HL-60 (cell line): ENCODE measurements at regions not wholly inside any gene's neighbourhood (a gene's known extent, or its start where the extent isn't known, plus 50 kb on each side); places are given as distances from the start of the nearest gene placed in this dataset.

Experiments used
- DNase-seq, 2 experiments: peaks; one replicate each; pipeline ENCODE4 v3.0.0-alpha.2; 2010 to 2020; ENCODE audit warnings: low read depth in 1 of 2, low spot score in 1 of 2
- H3K27ac ChIP-seq: fragments of 250-450 bp; sonication (Bioruptor Pico); replicated peaks from 2 replicates; pipeline ENCODE4 v1.5.1; 2020; ENCODE audit warnings: mild to moderate bottlenecking, moderate library complexity
- H3K27me3 ChIP-seq: fragments of 250-450 bp; sonication (Bioruptor Pico); 2 replicates; pipeline ENCODE4 v1.5.1; 2021; ENCODE audit warnings: mild to moderate bottlenecking, moderate library complexity; ENCODE audit not compliant: insufficient read depth, poor library complexity, severe bottlenecking
- H3K4me3 ChIP-seq: replicated peaks from 2 replicates; pipeline ENCODE4 v1.5.1; 2011; ENCODE audit warnings: mild to moderate bottlenecking, control low read depth, low read length; ENCODE audit not compliant: insufficient read depth
- GABPA ChIP-seq: IDR thresholded peaks from 2 replicates; pipeline ENCODE4 v1.6.1; 2012; ENCODE audit warnings: low read depth
- POLR2AphosphoS5 ChIP-seq: IDR thresholded peaks from 2 replicates; pipeline ENCODE4 v1.6.1; 2012; ENCODE audit warnings: low read depth
- SPI1 ChIP-seq: IDR thresholded peaks from 2 replicates; pipeline ENCODE4 v1.6.1; 2012; ENCODE audit warnings: low read depth, mild to moderate bottlenecking, borderline replicate concordance
- TF ChIP-seq, protein P1 (sequence below): IDR thresholded peaks from one replicate; pipeline ENCODE4 v1.5.1; 2011; ENCODE audit warnings: low read length, control low read depth, inconsistent platforms; ENCODE audit not compliant: insufficient read depth
- TF ChIP-seq, protein P2 (sequence below): IDR thresholded peaks from 2 replicates; pipeline ENCODE4 v1.6.1; 2012; ENCODE audit warnings: low read depth; ENCODE audit not compliant: insufficient replicate concordance

GRCh38 chr20:56163806-56164205 lies 84.7 kb upstream of the MC3R start:
- Histone ChIP-seq H3K27ac (no peak overlapping the region), H3K4me3 (no peak overlapping the region), H3K27me3 (no peaks in the 10 kb centered on the region)
- no peak for DNase-seq
- no peak for TF ChIP-seq GABPA
- no peak for TF ChIP-seq POLR2AphosphoS5
- TF ChIP-seq SPI1: no peak
- TF ChIP-seq, protein P1, sequence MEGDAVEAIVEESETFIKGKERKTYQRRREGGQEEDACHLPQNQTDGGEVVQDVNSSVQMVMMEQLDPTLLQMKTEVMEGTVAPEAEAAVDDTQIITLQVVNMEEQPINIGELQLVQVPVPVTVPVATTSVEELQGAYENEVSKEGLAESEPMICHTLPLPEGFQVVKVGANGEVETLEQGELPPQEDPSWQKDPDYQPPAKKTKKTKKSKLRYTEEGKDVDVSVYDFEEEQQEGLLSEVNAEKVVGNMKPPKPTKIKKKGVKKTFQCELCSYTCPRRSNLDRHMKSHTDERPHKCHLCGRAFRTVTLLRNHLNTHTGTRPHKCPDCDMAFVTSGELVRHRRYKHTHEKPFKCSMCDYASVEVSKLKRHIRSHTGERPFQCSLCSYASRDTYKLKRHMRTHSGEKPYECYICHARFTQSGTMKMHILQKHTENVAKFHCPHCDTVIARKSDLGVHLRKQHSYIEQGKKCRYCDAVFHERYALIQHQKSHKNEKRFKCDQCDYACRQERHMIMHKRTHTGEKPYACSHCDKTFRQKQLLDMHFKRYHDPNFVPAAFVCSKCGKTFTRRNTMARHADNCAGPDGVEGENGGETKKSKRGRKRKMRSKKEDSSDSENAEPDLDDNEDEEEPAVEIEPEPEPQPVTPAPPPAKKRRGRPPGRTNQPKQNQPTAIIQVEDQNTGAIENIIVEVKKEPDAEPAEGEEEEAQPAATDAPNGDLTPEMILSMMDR: no peak
- TF ChIP-seq, protein P2, sequence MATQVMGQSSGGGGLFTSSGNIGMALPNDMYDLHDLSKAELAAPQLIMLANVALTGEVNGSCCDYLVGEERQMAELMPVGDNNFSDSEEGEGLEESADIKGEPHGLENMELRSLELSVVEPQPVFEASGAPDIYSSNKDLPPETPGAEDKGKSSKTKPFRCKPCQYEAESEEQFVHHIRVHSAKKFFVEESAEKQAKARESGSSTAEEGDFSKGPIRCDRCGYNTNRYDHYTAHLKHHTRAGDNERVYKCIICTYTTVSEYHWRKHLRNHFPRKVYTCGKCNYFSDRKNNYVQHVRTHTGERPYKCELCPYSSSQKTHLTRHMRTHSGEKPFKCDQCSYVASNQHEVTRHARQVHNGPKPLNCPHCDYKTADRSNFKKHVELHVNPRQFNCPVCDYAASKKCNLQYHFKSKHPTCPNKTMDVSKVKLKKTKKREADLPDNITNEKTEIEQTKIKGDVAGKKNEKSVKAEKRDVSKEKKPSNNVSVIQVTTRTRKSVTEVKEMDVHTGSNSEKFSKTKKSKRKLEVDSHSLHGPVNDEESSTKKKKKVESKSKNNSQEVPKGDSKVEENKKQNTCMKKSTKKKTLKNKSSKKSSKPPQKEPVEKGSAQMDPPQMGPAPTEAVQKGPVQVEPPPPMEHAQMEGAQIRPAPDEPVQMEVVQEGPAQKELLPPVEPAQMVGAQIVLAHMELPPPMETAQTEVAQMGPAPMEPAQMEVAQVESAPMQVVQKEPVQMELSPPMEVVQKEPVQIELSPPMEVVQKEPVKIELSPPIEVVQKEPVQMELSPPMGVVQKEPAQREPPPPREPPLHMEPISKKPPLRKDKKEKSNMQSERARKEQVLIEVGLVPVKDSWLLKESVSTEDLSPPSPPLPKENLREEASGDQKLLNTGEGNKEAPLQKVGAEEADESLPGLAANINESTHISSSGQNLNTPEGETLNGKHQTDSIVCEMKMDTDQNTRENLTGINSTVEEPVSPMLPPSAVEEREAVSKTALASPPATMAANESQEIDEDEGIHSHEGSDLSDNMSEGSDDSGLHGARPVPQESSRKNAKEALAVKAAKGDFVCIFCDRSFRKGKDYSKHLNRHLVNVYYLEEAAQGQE: no peak

GRCh38 chr20:56166781-56167465 lies 81.6 kb upstream of the MC3R start:
- no peak overlapping the region for H3K27ac ChIP-seq
- no peak overlapping the region for H3K4me3 ChIP-seq
- DNase-seq: no peak
- H3K27me3 ChIP-seq: no peaks in the 10 kb centered on the region
- TF ChIP-seq POLR2AphosphoS5 (no peak), GABPA (no peak), SPI1 (no peak)
- TF ChIP-seq, protein P1: no peak
- TF ChIP-seq, protein P2: no peak

DNA sequence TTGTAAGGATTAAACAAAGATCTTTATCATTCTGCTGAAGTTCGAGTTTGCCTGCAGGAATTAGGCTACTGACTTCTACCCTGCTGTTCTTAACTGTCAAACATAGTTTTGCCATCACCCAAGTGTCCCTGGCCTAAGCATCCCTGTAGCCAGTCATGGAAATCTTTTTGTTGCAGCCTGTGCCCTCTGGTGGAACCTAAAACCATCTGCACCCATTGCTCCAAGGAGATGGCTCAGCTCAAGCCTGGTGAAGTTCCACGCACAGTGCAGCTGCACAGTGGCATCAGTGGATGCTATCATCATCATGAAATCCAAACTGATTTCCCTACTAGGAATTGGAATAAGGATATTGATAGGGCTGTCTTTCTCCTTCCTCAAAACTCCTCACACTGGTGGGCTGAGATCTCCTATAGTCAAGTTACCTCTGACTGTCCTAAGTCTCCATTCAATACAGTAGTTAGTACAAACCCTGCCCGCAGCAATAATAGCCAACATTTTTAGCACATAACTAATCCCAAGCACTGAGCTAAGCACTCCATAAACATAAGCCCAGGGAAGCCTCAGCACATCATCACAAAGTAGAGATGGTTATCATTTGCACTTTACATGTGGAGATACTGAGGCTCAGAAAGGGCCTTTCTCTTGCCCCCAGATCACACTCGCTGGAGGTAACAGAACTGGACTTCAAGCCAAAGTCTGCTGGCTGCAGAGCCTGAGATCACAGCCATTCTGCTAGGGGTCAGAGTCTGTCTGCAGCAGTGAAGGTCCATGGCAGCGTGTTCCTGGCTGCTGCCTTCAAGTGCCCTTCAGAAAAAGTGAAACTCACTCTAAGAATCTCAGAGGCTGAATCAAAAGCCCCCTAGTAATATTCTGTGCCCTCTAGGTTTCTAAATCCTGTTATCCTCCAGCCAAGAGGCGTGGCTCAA lies 77.2 kb upstream of the MC3R start:
- no peak for TF ChIP-seq POLR2AphosphoS5
- TF ChIP-seq, protein P2: no peak
- TF ChIP-seq SPI1: no peak
- no peak for TF ChIP-seq GABPA
- TF ChIP-seq, protein P1: no peak
- DNase-seq: no peak
- Histone ChIP-seq H3K27me3 (no peaks in the 10 kb centered on the region), H3K4me3 (no peak overlapping the region), H3K27ac (no peak overlapping the region)
